Natural killer cell (primary cell): ENCODE measurements at regions not wholly inside any gene's neighbourhood (a gene's known extent, or its start where the extent isn't known, plus 50 kb on each side); places are given as distances from the start of the nearest gene placed in this dataset.

Experiments
- ATAC-seq, 3 donors: fragments of 150-1000 bp in 2 of 3; fragments of 200-7000 bp in 1 of 3; cut with Tn5 transposase; 1 replicate in 1 of 3; 2 replicates in 2 of 3; pipeline ENCODE4 v1.10.0; 2021; ENCODE audit warnings: mild to moderate bottlenecking in 2 of 3, moderate library complexity in 2 of 3
- DNase-seq, 2 donors: peaks; one replicate each; pipeline versions ENCODE4 v3.0.0 to v3.0.0-alpha.2; 2013 to 2021; ENCODE audit warnings: mixed read lengths in 1 of 2
- H3K27ac ChIP-seq: one replicate; pipeline ENCODE4 v1.5.1; 2013; ENCODE audit warnings: mild to moderate bottlenecking, low read length
- H3K27me3 ChIP-seq: one replicate; pipeline ENCODE4 v1.6.1; 2013; ENCODE audit warnings: low read length; ENCODE audit not compliant: control insufficient read depth, insufficient read depth
- H3K36me3 ChIP-seq: one replicate; pipeline ENCODE4 v1.6.1; 2013; ENCODE audit warnings: low read length; ENCODE audit not compliant: control insufficient read depth, insufficient read depth
- H3K4me1 ChIP-seq: one replicate; pipeline ENCODE4 v1.6.1; 2013; ENCODE audit warnings: low read length; ENCODE audit not compliant: control insufficient read depth, insufficient read depth
- H3K4me3 ChIP-seq: one replicate; pipeline ENCODE4 v1.5.1; 2013; ENCODE audit warnings: low read length
- H3K9me3 ChIP-seq: one replicate; pipeline ENCODE4 v1.6.1; 2013; ENCODE audit warnings: low read length; ENCODE audit not compliant: control insufficient read depth, insufficient read depth
- H3K27ac Mint-ChIP-seq, 2 donors: one replicate each; pipeline ENCODE4 v1.8.0; 2022; ENCODE audit warnings: mild to moderate bottlenecking in 2 of 2, mixed read lengths in 2 of 2, moderate library complexity in 1 of 2
- H3K27me3 Mint-ChIP-seq, 2 donors: one replicate each; pipeline ENCODE4 v1.8.0; 2022; ENCODE audit warnings: low read depth in 2 of 2, mixed read lengths in 2 of 2
- H3K36me3 Mint-ChIP-seq: one replicate; pipeline ENCODE4 v1.8.0; 2022; ENCODE audit warnings: mixed read lengths
- H3K4me1 Mint-ChIP-seq, 2 donors: one replicate each; pipeline ENCODE4 v1.8.0; 2022; ENCODE audit warnings: mixed read lengths in 2 of 2
- H3K4me3 Mint-ChIP-seq: one replicate; pipeline ENCODE4 v1.8.0; 2022; ENCODE audit warnings: mild to moderate bottlenecking, moderate library complexity, mixed read lengths
- H3K9me3 Mint-ChIP-seq, 2 donors: one replicate each; pipeline ENCODE4 v1.8.0; 2022; ENCODE audit warnings: mixed read lengths in 2 of 2
- WGBS: methylation state at CpG from one replicate; pipeline ENCODE4 v1.1.7; 2013; ENCODE audit warnings: missing lambda C conversion rate; ENCODE audit not compliant: insufficient coverage; 5-methylcytosine and 5-hydroxymethylcytosine counted together
- intact Hi-C: fragments of 100-400 bp; cut with micrococcal nuclease; formaldehyde crosslinking; loops from one replicate; pipeline ENCODE4 v1.14.2; 2022
- TF ChIP-seq, protein P1 (sequence below): fragments of 200-600 bp; IDR thresholded peaks from one replicate; pipeline ENCODE4 v1.8.0; 2022; ENCODE audit warnings: antibody characterized with exemption

DNA sequence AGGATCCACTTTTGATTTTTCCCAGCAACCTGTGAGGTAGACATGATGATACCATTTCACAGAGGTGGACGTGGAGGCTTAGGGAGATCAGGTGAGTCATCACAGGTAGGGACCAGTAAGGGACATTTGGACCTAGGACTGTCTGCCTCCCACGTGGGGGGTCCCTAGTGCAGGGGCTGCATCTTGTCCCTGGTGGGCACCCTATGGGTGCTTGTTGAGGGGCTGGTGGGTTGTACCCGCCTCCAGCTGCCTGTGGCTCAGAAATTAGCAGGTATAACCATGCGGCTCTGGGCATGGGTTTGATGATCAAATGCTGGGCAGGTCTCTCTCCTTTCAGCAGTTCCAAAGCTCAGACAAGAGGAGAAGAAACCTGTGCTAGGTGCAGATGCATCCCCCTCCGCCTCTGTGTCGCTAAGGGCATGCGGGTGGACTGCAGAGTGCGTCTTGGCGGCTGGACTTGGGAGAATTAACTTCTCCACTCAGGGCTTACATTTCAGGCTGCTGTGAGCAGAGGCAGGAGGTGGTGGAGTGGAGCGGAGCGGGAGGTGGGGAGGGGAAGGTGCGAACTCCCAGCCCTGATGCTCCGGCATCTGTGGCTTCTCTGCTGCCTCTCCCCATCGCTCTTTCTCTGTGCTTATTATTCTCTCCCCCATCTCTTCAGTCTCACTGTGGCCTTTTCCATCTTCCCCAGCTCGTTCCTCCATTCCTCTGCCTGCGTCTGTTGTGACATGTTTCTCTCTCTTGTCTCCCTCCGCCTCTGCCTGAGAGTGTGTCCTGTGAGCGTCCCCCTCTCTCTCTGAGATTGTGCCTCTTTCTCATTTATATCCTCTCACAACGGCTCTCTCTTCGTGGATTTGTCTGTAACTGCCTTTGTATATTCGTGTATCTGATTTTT, 146.8 kb downstream of the PTPRU start:
- DNase-seq (no peak), ATAC-seq (no peak)
- 61% methylated on average over 18 of the region's 21 CpGs for WGBS
- H3K27me3 ChIP-seq: peaks cover 5% of the 10 kb centered on the region
- H3K4me1 ChIP-seq: no peaks in the 10 kb centered on the region
- H3K4me3 ChIP-seq: no peak overlapping the region
- TF ChIP-seq, protein P1, sequence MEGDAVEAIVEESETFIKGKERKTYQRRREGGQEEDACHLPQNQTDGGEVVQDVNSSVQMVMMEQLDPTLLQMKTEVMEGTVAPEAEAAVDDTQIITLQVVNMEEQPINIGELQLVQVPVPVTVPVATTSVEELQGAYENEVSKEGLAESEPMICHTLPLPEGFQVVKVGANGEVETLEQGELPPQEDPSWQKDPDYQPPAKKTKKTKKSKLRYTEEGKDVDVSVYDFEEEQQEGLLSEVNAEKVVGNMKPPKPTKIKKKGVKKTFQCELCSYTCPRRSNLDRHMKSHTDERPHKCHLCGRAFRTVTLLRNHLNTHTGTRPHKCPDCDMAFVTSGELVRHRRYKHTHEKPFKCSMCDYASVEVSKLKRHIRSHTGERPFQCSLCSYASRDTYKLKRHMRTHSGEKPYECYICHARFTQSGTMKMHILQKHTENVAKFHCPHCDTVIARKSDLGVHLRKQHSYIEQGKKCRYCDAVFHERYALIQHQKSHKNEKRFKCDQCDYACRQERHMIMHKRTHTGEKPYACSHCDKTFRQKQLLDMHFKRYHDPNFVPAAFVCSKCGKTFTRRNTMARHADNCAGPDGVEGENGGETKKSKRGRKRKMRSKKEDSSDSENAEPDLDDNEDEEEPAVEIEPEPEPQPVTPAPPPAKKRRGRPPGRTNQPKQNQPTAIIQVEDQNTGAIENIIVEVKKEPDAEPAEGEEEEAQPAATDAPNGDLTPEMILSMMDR: no peak
- no peak overlapping the region for H3K27ac ChIP-seq
- Mint-ChIP-seq H3K9me3 (peaks cover 5 to 11% of the 10 kb centered on the region in 2 donors), H3K27me3 (peaks cover 23 to 33% of the 10 kb centered on the region in 2 donors), H3K36me3 (peaks cover 14% of the 10 kb centered on the region), H3K4me3 (no peak overlapping the region), H3K27ac (no peak overlapping the region), H3K4me1 (no peaks in the 10 kb centered on the region)
- H3K9me3 ChIP-seq: peaks cover 3% of the 10 kb centered on the region
- intact Hi-C loops: no loop called here
- H3K36me3 ChIP-seq: no peaks in the 10 kb centered on the region

DNA sequence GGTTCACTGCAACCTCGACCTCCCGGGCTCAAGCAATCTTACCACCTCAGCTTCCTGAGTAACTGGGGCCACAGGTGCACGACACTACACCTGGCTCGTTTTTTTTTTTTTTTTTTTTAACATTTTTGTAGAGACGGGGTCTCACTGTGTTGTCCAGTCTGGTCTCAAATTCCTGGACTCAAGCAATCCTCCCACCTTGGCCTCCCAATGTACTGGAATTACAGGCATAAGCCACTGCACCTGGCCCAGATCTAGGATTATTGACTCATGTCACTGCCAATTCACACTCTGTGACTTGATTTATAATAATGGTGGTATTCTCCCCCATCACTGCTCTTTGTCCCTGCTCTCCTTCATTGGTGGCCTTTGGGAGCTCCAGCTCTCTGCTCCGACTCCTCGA, 145.1 kb downstream of the PTPRU start:
- no peak overlapping the region for H3K27ac Mint-ChIP-seq
- peaks cover 14% of the 10 kb centered on the region for H3K36me3 Mint-ChIP-seq
- Histone ChIP-seq H3K4me3 (no peak overlapping the region), H3K36me3 (no peaks in the 10 kb centered on the region), H3K27ac (no peak overlapping the region), H3K9me3 (peaks cover 3% of the 10 kb centered on the region), H3K27me3 (peaks cover 5% of the 10 kb centered on the region), H3K4me1 (no peaks in the 10 kb centered on the region)
- H3K9me3 Mint-ChIP-seq: peaks cover 7 to 11% of the 10 kb centered on the region in 2 donors
- peaks cover 21 to 23% of the 10 kb centered on the region in 2 donors for H3K27me3 Mint-ChIP-seq
- 83% methylated on average over 6 of the region's 7 CpGs for WGBS
- H3K4me1 Mint-ChIP-seq: no peaks in the 10 kb centered on the region
- TF ChIP-seq, protein P1: no peak
- ATAC-seq: no peak
- intact Hi-C loops: no loop called here
- H3K4me3 Mint-ChIP-seq: no peak overlapping the region
- no peak for DNase-seq

DNA sequence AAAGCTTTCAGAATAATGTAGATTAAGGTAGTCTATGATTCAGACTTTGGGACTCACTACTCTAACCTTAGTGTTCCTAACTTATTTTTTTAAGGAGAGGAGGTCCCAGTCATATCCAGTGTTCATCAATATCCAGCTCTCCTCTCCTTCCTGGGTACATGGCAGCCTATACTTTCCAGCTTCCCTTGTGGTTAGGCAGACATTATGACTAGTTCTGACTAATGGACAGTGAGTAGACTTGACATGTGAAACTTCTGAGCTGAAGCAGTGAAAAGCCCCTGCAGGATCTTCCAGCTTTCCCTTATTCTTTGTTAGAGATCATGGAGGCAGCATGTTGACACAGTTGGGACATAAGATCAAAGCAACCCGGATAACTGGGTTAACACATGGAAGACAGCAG, 144.2 kb downstream of the PTPRU start:
- Mint-ChIP-seq H3K27ac (no peak overlapping the region), H3K4me1 (no peaks in the 10 kb centered on the region), H3K36me3 (peaks cover 14% of the 10 kb centered on the region), H3K4me3 (no peak overlapping the region), H3K9me3 (peaks cover 7 to 11% of the 10 kb centered on the region in 2 donors), H3K27me3 (peaks cover 26 to 29% of the 10 kb centered on the region in 2 donors)
- H3K27me3 ChIP-seq: peaks cover 5% of the 10 kb centered on the region
- no peak overlapping the region for H3K4me3 ChIP-seq
- intact Hi-C loops: no loop called here
- TF ChIP-seq, protein P1: no peak
- no peak for ATAC-seq
- H3K9me3 ChIP-seq: peaks cover 3% of the 10 kb centered on the region
- no peak overlapping the region for H3K27ac ChIP-seq
- 86% methylated on average over 1 of the region's 1 CpG for WGBS
- no peak for DNase-seq
- H3K36me3 ChIP-seq: no peaks in the 10 kb centered on the region
- no peaks in the 10 kb centered on the region for H3K4me1 ChIP-seq
